Spleen (tissue), 7 donors: ENCODE measurements at regions not wholly inside any gene's neighbourhood (a gene's known extent, or its start where the extent isn't known, plus 50 kb on each side); places are given as distances from the start of the nearest gene placed in this dataset.

Source experiments
- POLR2A ChIP-seq, 3 donors: fragments of 450-650 bp; IDR thresholded peaks; one replicate each; pipeline ENCODE4 v1.5.1; 2017; ENCODE audit warnings: antibody characterized with exemption in 3 of 3, mild to moderate bottlenecking in 1 of 3
- POLR2AphosphoS5 ChIP-seq, 3 donors: sonication (generic); formaldehyde crosslinking; IDR thresholded peaks; one replicate each; pipeline ENCODE4 v1.5.1; 2017; ENCODE audit warnings: antibody characterized with exemption in 3 of 3
- TF ChIP-seq, protein P1 (sequence below), 11 experiments: fragments of 200-600 bp in 7 of 11; fragments of 450-650 bp in 4 of 11; sonication (generic) in 4 of 11; IDR thresholded peaks in 8 of 11; conservative IDR thresholded peaks in 3 of 11; 1 replicate in 7 of 11; 2 replicates in 4 of 11; pipeline versions ENCODE4 v1.4.0 to v1.8.0; 2016 to 2021; ENCODE audit warnings: antibody characterized with exemption in 11 of 11, inconsistent platforms in 4 of 11, mild to moderate bottlenecking in 1 of 11
- donor health status: DM: no; HTN: no; CAD: no; lungs with moderate emphysema.
- donor health status: DM: no; HTN: no; CAD: no.
- donor health status: DM: no; HTN: no; CAD: no.

DNA sequence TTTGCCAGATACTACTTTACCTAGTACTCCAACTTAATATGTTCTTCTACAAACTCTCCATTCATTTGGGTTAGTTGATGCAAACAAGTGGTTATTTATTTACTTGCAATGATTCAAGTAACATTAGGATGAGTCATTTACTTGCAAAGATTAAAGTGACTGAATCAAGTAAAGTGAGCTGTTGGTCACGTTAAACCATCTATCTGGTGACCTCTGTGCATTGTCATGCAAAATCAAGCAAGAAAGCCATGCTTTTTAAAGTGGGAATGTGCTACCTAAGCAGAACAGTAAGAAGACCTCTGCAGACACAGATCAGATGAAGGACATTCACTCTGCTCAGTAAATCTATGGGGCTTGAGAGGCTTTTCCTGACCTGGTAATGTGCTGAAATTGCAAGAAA, 254.7 kb downstream of the LRRIQ3 start:
- TF ChIP-seq, protein P1, sequence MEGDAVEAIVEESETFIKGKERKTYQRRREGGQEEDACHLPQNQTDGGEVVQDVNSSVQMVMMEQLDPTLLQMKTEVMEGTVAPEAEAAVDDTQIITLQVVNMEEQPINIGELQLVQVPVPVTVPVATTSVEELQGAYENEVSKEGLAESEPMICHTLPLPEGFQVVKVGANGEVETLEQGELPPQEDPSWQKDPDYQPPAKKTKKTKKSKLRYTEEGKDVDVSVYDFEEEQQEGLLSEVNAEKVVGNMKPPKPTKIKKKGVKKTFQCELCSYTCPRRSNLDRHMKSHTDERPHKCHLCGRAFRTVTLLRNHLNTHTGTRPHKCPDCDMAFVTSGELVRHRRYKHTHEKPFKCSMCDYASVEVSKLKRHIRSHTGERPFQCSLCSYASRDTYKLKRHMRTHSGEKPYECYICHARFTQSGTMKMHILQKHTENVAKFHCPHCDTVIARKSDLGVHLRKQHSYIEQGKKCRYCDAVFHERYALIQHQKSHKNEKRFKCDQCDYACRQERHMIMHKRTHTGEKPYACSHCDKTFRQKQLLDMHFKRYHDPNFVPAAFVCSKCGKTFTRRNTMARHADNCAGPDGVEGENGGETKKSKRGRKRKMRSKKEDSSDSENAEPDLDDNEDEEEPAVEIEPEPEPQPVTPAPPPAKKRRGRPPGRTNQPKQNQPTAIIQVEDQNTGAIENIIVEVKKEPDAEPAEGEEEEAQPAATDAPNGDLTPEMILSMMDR (IDR thresholded peaks at IDR 0.05 in 8 of 11, conservative IDR thresholded peaks at IDR 0.05 in 3 of 11) = no peak
- no peak for TF ChIP-seq POLR2A (IDR thresholded peaks at IDR 0.05)
- no peak for TF ChIP-seq POLR2AphosphoS5 (IDR thresholded peaks at IDR 0.05)
